Activated CD8-positive, alpha-beta T cell treated with anti-CD3 and anti-CD28 coated beads for 36 hours (primary cell): ENCODE measurements at regions not wholly inside any gene's neighbourhood (a gene's known extent, or its start where the extent isn't known, plus 50 kb on each side); places are given as distances from the start of the nearest gene placed in this dataset.

Source experiments
- ATAC-seq: fragments of 200-7000 bp; cut with Tn5 transposase; one replicate; pipeline ENCODE4 v1.10.0; 2021; ENCODE audit warnings: mild to moderate bottlenecking, moderate library complexity
- CTCF ChIA-PET: fragments of 350-600 bp; sonication (Branson Sonifier 250); formaldehyde crosslinking; loops from one replicate; lab custom pipeline; 2021; ENCODE audit warnings: antibody characterized with exemption; lab: Charles Lee
- POLR2A ChIA-PET: fragments of 350-600 bp; sonication (Branson Sonifier 250); formaldehyde crosslinking; loops from one replicate; lab custom pipeline; 2021; ENCODE audit warnings: antibody characterized with exemption; lab: Charles Lee
- DNase-seq: peaks from one replicate; pipeline ENCODE4 v3.0.0-alpha.2; 2020
- H3K27ac Mint-ChIP-seq: one replicate; pipeline ENCODE4 v1.8.0; 2021; ENCODE audit warnings: mild to moderate bottlenecking, mixed read lengths
- H3K27me3 Mint-ChIP-seq: one replicate; pipeline ENCODE4 v1.8.0; 2021; ENCODE audit warnings: mixed read lengths
- H3K36me3 Mint-ChIP-seq: one replicate; pipeline ENCODE4 v1.8.0; 2021; ENCODE audit warnings: low read depth, mixed read lengths
- H3K4me1 Mint-ChIP-seq: one replicate; pipeline ENCODE4 v1.8.0; 2021; ENCODE audit warnings: low read depth, mixed read lengths
- H3K4me3 Mint-ChIP-seq: one replicate; pipeline ENCODE4 v1.8.0; 2021; ENCODE audit warnings: mild to moderate bottlenecking, moderate library complexity, mixed read lengths
- H3K9me3 Mint-ChIP-seq: one replicate; pipeline ENCODE4 v1.8.0; 2021; ENCODE audit warnings: mixed read lengths
- intact Hi-C: fragments of 100-400 bp; cut with micrococcal nuclease; formaldehyde crosslinking; loops from one replicate; pipeline ENCODE4 v1.10.0; 2022
- TF ChIP-seq, protein P1 (sequence below): fragments of 200-600 bp; IDR thresholded peaks from one replicate; pipeline ENCODE4 v1.8.0; 2022; ENCODE audit warnings: antibody characterized with exemption, mild to moderate bottlenecking

DNA sequence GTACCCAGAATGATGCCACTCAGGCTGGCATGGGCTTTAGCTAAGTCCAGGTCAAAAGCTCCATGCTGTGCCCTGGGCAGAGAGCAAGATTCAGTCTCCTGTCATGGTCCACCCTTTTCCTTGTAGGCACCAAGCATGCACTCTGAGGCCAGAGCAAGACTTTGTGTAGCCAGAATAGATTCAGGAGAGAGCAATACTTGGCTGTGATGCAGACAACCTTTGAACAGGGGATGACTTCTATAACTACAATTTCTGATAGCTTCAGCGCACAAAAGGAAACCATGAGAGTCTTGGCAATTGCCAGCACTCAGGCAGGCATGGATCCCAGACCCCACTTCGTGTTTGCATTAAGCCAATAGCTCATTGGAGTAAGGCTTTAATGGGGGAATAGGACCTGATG lies 510.6 kb downstream of the RAB28 start:
- POLR2A ChIA-PET: no interaction called here
- Mint-ChIP-seq H3K27ac (no peak overlapping the region), H3K4me3 (no peak overlapping the region), H3K9me3 (peaks cover 3% of the 10 kb centered on the region), H3K4me1 (no peaks in the 10 kb centered on the region), H3K27me3 (no peaks in the 10 kb centered on the region), H3K36me3 (no peaks in the 10 kb centered on the region)
- intact Hi-C loops: no loop called here
- CTCF ChIA-PET: no interaction called here
- TF ChIP-seq, protein P1, sequence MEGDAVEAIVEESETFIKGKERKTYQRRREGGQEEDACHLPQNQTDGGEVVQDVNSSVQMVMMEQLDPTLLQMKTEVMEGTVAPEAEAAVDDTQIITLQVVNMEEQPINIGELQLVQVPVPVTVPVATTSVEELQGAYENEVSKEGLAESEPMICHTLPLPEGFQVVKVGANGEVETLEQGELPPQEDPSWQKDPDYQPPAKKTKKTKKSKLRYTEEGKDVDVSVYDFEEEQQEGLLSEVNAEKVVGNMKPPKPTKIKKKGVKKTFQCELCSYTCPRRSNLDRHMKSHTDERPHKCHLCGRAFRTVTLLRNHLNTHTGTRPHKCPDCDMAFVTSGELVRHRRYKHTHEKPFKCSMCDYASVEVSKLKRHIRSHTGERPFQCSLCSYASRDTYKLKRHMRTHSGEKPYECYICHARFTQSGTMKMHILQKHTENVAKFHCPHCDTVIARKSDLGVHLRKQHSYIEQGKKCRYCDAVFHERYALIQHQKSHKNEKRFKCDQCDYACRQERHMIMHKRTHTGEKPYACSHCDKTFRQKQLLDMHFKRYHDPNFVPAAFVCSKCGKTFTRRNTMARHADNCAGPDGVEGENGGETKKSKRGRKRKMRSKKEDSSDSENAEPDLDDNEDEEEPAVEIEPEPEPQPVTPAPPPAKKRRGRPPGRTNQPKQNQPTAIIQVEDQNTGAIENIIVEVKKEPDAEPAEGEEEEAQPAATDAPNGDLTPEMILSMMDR: no peak
- ATAC-seq: no peak
- DNase-seq: no peak

DNA sequence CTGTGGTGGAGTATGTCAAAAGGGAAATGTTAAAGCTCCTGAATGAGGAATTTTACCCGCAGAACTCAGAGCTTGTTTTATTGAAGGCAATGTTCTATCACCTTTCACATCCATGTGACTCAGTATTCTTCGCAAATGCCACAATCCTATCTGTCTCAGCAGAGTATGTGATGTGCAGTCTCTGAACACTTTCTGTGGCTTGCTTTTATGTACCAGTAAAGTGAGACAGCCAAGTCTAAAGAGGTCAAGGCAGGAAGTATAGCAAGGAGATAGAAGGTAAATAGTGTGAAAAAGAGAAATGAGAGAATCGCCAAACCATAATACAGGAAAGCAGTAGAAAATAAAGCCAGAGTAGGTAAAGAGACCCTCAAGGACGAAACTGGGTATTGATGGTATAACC lies 515.8 kb downstream of the RAB28 start:
- intact Hi-C loops: no loop called here

DNA sequence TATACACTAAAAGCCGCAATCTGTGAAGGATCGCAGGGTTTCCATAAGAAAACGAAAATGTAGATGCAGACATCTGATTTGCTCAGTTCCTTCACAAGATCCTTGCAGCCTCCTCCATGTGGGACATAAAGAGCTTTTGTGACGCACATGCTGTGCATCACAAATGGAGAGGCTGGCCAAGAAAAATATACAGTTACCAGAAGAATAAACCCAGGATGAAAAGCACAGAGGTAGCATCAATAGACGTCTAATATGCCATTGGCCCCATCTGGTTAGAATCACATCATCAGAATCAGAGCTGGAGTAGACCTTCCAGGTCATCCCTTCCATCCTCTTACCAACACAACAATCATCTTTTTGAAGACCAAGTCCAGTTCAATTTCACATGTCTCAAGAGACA lies 517.4 kb downstream of the RAB28 start:
- TF ChIP-seq, protein P1: no peak
- Mint-ChIP-seq H3K27me3 (no peaks in the 10 kb centered on the region), H3K36me3 (no peaks in the 10 kb centered on the region), H3K4me1 (no peaks in the 10 kb centered on the region), H3K27ac (no peak overlapping the region), H3K9me3 (no peaks in the 10 kb centered on the region), H3K4me3 (no peak overlapping the region)
- CTCF ChIA-PET: no interaction called here
- ATAC-seq (no peak), DNase-seq (no peak)
- POLR2A ChIA-PET: no interaction called here
- intact Hi-C loops: no loop called here

More for the DNA sequence above, 515.8 kb downstream of the RAB28 start:
- ChIA-PET CTCF (no interaction called here), POLR2A (no interaction called here)
- TF ChIP-seq, protein P1: no peak
- H3K27me3 Mint-ChIP-seq: no peaks in the 10 kb centered on the region
- no peaks in the 10 kb centered on the region for H3K36me3 Mint-ChIP-seq
- H3K4me1 Mint-ChIP-seq: no peaks in the 10 kb centered on the region
- H3K27ac Mint-ChIP-seq: no peak overlapping the region
- ATAC-seq (no peak), DNase-seq (no peak)
- no peaks in the 10 kb centered on the region for H3K9me3 Mint-ChIP-seq
- no peak overlapping the region for H3K4me3 Mint-ChIP-seq

DNA sequence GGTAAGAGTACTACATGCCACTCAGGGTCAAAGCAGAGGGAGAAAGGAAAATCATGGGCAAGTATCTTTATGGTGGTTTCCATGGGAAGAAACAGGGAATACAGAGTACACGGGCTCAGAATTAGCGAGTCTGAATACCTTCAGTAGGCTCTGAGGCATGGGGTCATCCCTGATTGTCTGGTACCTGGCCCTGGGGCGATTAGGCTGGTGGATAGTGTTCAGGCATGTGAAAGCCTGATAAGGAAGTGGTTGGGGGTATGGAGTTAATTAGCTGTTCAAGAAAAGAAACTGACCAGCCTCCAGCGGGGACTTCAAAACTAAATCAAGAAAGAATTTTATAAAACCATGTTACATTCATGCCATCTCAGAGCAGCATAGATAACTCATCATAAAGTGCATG lies 518.8 kb downstream of the RAB28 start:
- POLR2A ChIA-PET: no interaction called here
- DNase-seq (no peak), ATAC-seq (no peak)
- Mint-ChIP-seq H3K9me3 (no peaks in the 10 kb centered on the region), H3K36me3 (no peaks in the 10 kb centered on the region), H3K4me1 (no peaks in the 10 kb centered on the region), H3K27me3 (no peaks in the 10 kb centered on the region), H3K27ac (no peak overlapping the region), H3K4me3 (no peak overlapping the region)
- CTCF ChIA-PET: no interaction called here
- intact Hi-C loops: no loop called here
- TF ChIP-seq, protein P1: no peak

DNA sequence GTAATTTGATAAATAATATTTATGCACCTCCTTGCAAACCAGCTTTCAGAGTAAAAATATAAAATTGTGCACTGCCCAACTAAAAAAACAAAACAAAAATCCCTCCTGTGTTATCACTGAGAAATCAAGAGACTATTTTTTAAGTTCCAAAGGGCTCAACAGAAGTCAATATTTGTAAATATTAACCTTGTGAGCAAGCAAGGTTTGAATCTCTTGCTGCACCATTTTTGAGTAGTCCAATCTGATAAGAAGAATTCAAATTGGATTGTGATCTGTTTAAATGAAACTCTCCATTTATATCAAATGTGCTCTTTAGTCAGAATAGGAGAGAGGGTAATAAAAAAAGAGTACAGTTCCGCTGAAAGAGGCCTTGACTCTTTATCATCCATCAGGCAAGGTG lies 520.2 kb downstream of the RAB28 start:
- Mint-ChIP-seq H3K36me3 (no peaks in the 10 kb centered on the region), H3K4me3 (no peak overlapping the region), H3K27ac (no peak overlapping the region), H3K27me3 (no peaks in the 10 kb centered on the region), H3K9me3 (no peaks in the 10 kb centered on the region), H3K4me1 (no peaks in the 10 kb centered on the region)
- no peak for ATAC-seq
- ChIA-PET CTCF (no interaction called here), POLR2A (no interaction called here)
- TF ChIP-seq, protein P1: no peak
- no peak for DNase-seq
- intact Hi-C loops: no loop called here
